ENCODE measurements at regions not wholly inside any gene's neighbourhood (a gene's known extent, or its start where the extent isn't known, plus 50 kb on each side); places are given as distances from the start of the nearest gene placed in this dataset.

- intact Hi-C loops (cut with micrococcal nuclease) = no loop called here
- peaks cover 33% of the 10 kb centered on the region for H3K27me3 ChIP-seq (ENCODE audit: low read length)
- no peak overlapping the region for H3K4me3 ChIP-seq (ENCODE audit: low read length)
- ATAC-seq = no peak
- H3K9me2 ChIP-seq (replicated peaks; ENCODE audit: low read length) = no peaks in the 10 kb centered on the region
- DNase-seq = no peak
- CTCF ChIA-PET = no interaction called here
- no peak overlapping the region for H3K4me2 ChIP-seq (ENCODE audit: low read length)
- H3K79me2 ChIP-seq (ENCODE audit: low read length) = no peaks in the 10 kb centered on the region
- POLR2A ChIA-PET (ENCODE audit: unreplicated experiment) = no interaction called here
- no peak for TF ChIP-seq EZH2 (IDR thresholded peaks at IDR 0.05; ENCODE audit: low read length, unreplicated experiment)
- no peak for TF ChIP-seq EZH2phosphoT487 (IDR thresholded peaks at IDR 0.05; ENCODE audit: borderline replicate concordance, low read length)
- TF ChIP-seq, protein P1, sequence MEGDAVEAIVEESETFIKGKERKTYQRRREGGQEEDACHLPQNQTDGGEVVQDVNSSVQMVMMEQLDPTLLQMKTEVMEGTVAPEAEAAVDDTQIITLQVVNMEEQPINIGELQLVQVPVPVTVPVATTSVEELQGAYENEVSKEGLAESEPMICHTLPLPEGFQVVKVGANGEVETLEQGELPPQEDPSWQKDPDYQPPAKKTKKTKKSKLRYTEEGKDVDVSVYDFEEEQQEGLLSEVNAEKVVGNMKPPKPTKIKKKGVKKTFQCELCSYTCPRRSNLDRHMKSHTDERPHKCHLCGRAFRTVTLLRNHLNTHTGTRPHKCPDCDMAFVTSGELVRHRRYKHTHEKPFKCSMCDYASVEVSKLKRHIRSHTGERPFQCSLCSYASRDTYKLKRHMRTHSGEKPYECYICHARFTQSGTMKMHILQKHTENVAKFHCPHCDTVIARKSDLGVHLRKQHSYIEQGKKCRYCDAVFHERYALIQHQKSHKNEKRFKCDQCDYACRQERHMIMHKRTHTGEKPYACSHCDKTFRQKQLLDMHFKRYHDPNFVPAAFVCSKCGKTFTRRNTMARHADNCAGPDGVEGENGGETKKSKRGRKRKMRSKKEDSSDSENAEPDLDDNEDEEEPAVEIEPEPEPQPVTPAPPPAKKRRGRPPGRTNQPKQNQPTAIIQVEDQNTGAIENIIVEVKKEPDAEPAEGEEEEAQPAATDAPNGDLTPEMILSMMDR (conservative IDR thresholded peaks at IDR 0.05; ENCODE audit: low read depth, low read length) = no peak
- no peak overlapping the region for H2AFZ ChIP-seq (ENCODE audit: low read length)
- no peak overlapping the region for H3K27ac ChIP-seq (ENCODE audit: low read length)
- no peak overlapping the region for H3K9ac ChIP-seq (ENCODE audit: low read length)
- H3K36me3 ChIP-seq (ENCODE audit: low read depth, low read length) = no peaks in the 10 kb centered on the region
- H3K4me1 ChIP-seq (ENCODE audit: insufficient read depth, low read length) = no peaks in the 10 kb centered on the region
- H4K20me1 ChIP-seq (ENCODE audit: low read length) = no peaks in the 10 kb centered on the region
- no peaks in the 10 kb centered on the region for H3F3A ChIP-seq (ENCODE audit: low read length, unreplicated experiment)
- no peaks in the 10 kb centered on the region for H3K9me3 ChIP-seq (ENCODE audit: low read length)
- BruUV-seq (replicated peaks) = no TSS peak
Measured at GRCh38 chr12:13293096-13293495, 96.6 kb downstream of the EMP1 start.

DNA sequence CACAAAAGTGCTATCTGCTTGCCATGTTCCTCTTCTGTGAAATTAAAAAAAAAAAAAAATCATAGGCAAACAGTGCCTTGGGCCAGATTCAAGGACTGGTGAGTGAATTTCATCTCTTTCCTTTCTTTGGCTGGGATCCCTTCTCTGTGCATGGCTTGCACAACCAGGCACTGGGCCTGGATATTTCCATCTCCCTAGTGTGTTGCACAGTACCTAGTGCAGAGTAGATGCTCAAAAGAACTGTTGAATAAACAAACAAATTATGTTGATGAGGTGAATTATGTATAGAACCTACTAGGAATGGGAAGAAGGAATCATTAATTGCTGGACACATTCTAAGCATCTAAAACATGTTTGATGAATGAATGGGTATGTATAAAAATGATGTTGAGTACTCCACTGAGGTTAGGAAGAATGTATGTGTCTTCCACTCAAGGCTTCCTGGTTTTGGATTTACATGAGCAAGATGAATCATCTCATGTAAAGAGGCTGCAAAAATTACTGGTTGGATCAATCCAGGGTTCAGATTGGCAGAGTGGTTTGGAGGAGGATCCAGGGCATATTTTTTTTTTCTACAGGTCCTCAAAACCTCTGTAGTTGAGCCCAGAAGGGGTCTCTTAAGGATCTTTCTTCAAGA lies 93.2 kb downstream of the EMP1 start:
- no peak for DNase-seq
- intact Hi-C loops (cut with micrococcal nuclease) = no loop called here
- Histone ChIP-seq H3K9ac (ENCODE audit: low read length) (no peak overlapping the region), H3K4me2 (ENCODE audit: low read length) (no peak overlapping the region), H3K4me3 (ENCODE audit: low read length) (no peak overlapping the region), H3F3A (ENCODE audit: low read length, unreplicated experiment) (no peaks in the 10 kb centered on the region), H3K9me3 (ENCODE audit: low read length) (no peaks in the 10 kb centered on the region), H4K20me1 (ENCODE audit: low read length) (no peaks in the 10 kb centered on the region), H3K79me2 (ENCODE audit: low read length) (no peaks in the 10 kb centered on the region), H2AFZ (ENCODE audit: low read length) (no peak overlapping the region), H3K9me2 (replicated peaks; ENCODE audit: low read length) (no peaks in the 10 kb centered on the region), H3K27ac (ENCODE audit: low read length) (no peak overlapping the region), H3K36me3 (ENCODE audit: low read depth, low read length) (no peaks in the 10 kb centered on the region), H3K27me3 (ENCODE audit: low read length) (peaks cover 21% of the 10 kb centered on the region), H3K4me1 (ENCODE audit: insufficient read depth, low read length) (no peaks in the 10 kb centered on the region)
- CTCF ChIA-PET = no interaction called here
- ATAC-seq = no peak
- POLR2A ChIA-PET (ENCODE audit: unreplicated experiment) = no interaction called here
- TF ChIP-seq, protein P1 (conservative IDR thresholded peaks at IDR 0.05; ENCODE audit: low read depth, low read length) = no peak
- TF ChIP-seq EZH2 (IDR thresholded peaks at IDR 0.05; ENCODE audit: low read length, unreplicated experiment) (no peak), EZH2phosphoT487 (IDR thresholded peaks at IDR 0.05; ENCODE audit: borderline replicate concordance, low read length) (no peak)
- no TSS peak for BruUV-seq (replicated peaks)

DNA sequence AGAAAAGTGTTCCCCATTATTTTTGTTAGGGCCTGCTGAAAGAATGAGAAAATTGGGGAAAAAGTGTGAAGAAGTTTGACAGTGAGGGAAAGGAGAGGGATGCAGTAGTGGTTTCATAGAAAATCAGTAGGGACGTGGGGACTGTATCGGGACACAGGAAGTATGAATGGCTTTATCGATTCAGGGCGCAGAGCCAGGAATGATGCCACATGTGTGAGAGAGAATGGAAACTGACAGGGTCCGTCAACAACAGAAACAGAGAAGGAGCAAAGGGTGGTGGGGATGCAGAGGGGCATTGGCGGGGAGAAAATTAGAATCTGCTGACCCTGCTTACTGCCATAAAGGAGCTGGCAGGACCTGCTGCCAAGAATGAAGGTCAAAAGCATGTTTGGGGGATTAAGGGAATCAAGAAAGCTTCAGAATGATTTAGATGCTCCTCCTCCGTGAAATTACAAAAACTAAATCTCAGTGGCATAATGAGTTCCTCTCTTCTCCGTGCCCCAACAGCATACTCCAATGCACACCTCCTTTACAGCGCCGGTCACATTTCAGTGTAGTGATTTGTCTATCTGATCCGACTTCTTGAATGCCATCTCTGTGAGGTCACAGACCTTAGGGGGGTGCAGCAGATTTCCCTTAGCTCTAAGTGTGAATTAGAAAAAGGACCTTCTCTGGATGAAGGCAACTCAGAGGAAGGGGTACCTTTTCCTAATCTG lies 92.6 kb downstream of the EMP1 start:
- H3K4me2 ChIP-seq (ENCODE audit: low read length) = no peak overlapping the region
- no peaks in the 10 kb centered on the region for H3K36me3 ChIP-seq (ENCODE audit: low read depth, low read length)
- H2AFZ ChIP-seq (ENCODE audit: low read length) = no peak overlapping the region
- CTCF ChIA-PET = no interaction called here
- ATAC-seq = no peak
- intact Hi-C loops (cut with micrococcal nuclease) = no loop called here
- peaks cover 25% of the 10 kb centered on the region; the same call in 1 of the 2 replicates for H3K27me3 ChIP-seq (ENCODE audit: low read length)
- no peaks in the 10 kb centered on the region for H3K9me2 ChIP-seq (replicated peaks; ENCODE audit: low read length)
- no peak overlapping the region for H3K27ac ChIP-seq (ENCODE audit: low read length)
- H3K4me1 ChIP-seq (ENCODE audit: insufficient read depth, low read length) = no peaks in the 10 kb centered on the region
- no peak overlapping the region for H3K4me3 ChIP-seq (ENCODE audit: low read length)
- H3K9ac ChIP-seq (ENCODE audit: low read length) = no peak overlapping the region
- H3K9me3 ChIP-seq (ENCODE audit: low read length) = no peaks in the 10 kb centered on the region
- H3K79me2 ChIP-seq (ENCODE audit: low read length) = no peaks in the 10 kb centered on the region
- no peaks in the 10 kb centered on the region for H3F3A ChIP-seq (ENCODE audit: low read length, unreplicated experiment)
- POLR2A ChIA-PET (ENCODE audit: unreplicated experiment) = no interaction called here
- TF ChIP-seq, protein P1 (conservative IDR thresholded peaks at IDR 0.05; ENCODE audit: low read depth, low read length) = no peak
- BruUV-seq (replicated peaks) = no TSS peak
- H4K20me1 ChIP-seq (ENCODE audit: low read length) = no peaks in the 10 kb centered on the region
- DNase-seq = no peak
